GM19455 (cell line): ENCODE measurements at regions not wholly inside any gene's neighbourhood (a gene's known extent, or its start where the extent isn't known, plus 50 kb on each side); places are given as distances from the start of the nearest gene placed in this dataset.
"Not testable (repeated sequence)": the region's sequence is repeated elsewhere in the genome, so short reads cannot be mapped to it uniquely, and the experiment has no call there.

Experiments used
- ATAC-seq: cut with Tn5 transposase; IDR thresholded peaks from one replicate; pipeline ENCODE4 v1.9.1; 2021; ENCODE audit not compliant: unreplicated experiment

- no peak for ATAC-seq
Observed at GRCh38 chr15:54843006-54843405, 353.7 kb downstream of the RSL24D1 start.

- ATAC-seq = no peak
Observed at GRCh38 chr15:54841701-54842305, 354.9 kb downstream of the RSL24D1 start.

- no peak for ATAC-seq
Observed at GRCh38 chr15:54840621-54841398, 355.9 kb downstream of the RSL24D1 start.

GRCh38 chr15:54839379-54839778 is 357.4 kb downstream of the RSL24D1 start:
- ATAC-seq = no peak

- no peak for ATAC-seq
Observed at GRCh38 chr15:54836052-54836795, 360.5 kb downstream of the RSL24D1 start.

GRCh38 chr15:54829821-54830220 is 366.9 kb downstream of the RSL24D1 start:
- no peak for ATAC-seq

GRCh38 chr15:54820811-54821210 is 375.9 kb downstream of the RSL24D1 start:
- no peak for ATAC-seq

- ATAC-seq = no peak
Observed at GRCh38 chr15:54820098-54820497, 376.6 kb downstream of the RSL24D1 start.

- no peak for ATAC-seq
Observed at GRCh38 chr15:54816401-54816800, 380.3 kb downstream of the RSL24D1 start.

GRCh38 chr15:54815556-54815955 is 381.2 kb downstream of the RSL24D1 start:
- ATAC-seq = no peak

- ATAC-seq = no peak
Observed at GRCh38 chr15:54812383-54812782, 384.4 kb downstream of the RSL24D1 start.

- no peak for ATAC-seq
Observed at GRCh38 chr15:54810496-54810895, 386.2 kb downstream of the RSL24D1 start.

GRCh38 chr15:54810031-54810430 is 386.7 kb downstream of the RSL24D1 start:
- no peak for ATAC-seq

GRCh38 chr15:54808321-54808720 is 388.4 kb downstream of the RSL24D1 start:
- no peak for ATAC-seq

- no peak for ATAC-seq
Observed at GRCh38 chr15:54803987-54804386, 392.8 kb downstream of the RSL24D1 start.

GRCh38 chr15:54803134-54803808 is 393.5 kb downstream of the RSL24D1 start:
- peak; percentile 60 for ATAC-seq

GRCh38 chr15:54792526-54792925 is 404.2 kb downstream of the RSL24D1 start:
- no peak for ATAC-seq

- ATAC-seq = no peak
Observed at GRCh38 chr15:54790693-54791092, 406.0 kb downstream of the RSL24D1 start.

- no peak for ATAC-seq
Observed at GRCh38 chr15:54789376-54789775, 407.4 kb downstream of the RSL24D1 start.

- ATAC-seq = not testable (repeated sequence)
Observed at GRCh38 chr15:54781220-54781619, 415.5 kb downstream of the RSL24D1 start.

GRCh38 chr15:54779271-54779670 is 417.5 kb downstream of the RSL24D1 start:
- no peak for ATAC-seq
